SK-N-SH (cell line): ENCODE measurements at regions not wholly inside any gene's neighbourhood (a gene's known extent, or its start where the extent isn't known, plus 50 kb on each side); places are given as distances from the start of the nearest gene placed in this dataset.

Source experiments
- CTCF ChIA-PET: fragments of 300-600, 350-600 bp; formaldehyde crosslinking; extraction: SDS; loops from one replicate; lab custom pipeline; 2021; lab: Yijun Ruan, JAX
- POLR2A ChIA-PET: fragments of 350-600 bp; sonication (Branson Sonifier 250); formaldehyde crosslinking; extraction: SDS; loops from one replicate; lab custom pipeline; 2020; ENCODE audit warnings: antibody characterized with exemption, inconsistent platforms; lab: Yijun Ruan, JAX
- DNase-seq: peaks from one replicate; pipeline ENCODE4 v3.0.0; 2012
- H2AFZ ChIP-seq: fragments of 200-600 bp; sonication (generic); 2 replicates; pipeline ENCODE4 v1.8.1; 2016; ENCODE audit warnings: antibody characterized with exemption, mild to moderate bottlenecking, low read depth
- H3F3A ChIP-seq: fragments of 200-600 bp; sonication (generic); replicated peaks from 2 replicates; pipeline ENCODE3; 2016; ENCODE audit warnings: antibody characterized with exemption, mild to moderate bottlenecking; ENCODE audit not compliant: insufficient read depth
- H3K27ac ChIP-seq, 2 experiments: fragments of 200-500 bp in 1 of 2; fragments of 200-600 bp in 1 of 2; sonication (Bioruptor generic) in 1 of 2; sonication (generic), shearing (Covaris generic) in 1 of 2; 2 replicates each; pipeline versions ENCODE4 v1.5.1 to v1.6.1; 2014 to 2016; ENCODE audit warnings: low read depth in 2 of 2, inconsistent platforms in 1 of 2, low read length in 1 of 2, mild to moderate bottlenecking in 1 of 2, mixed read lengths in 1 of 2
- H3K27me3 ChIP-seq: fragments of 200-600 bp; sonication (generic), shearing (Covaris generic); 2 replicates; pipeline ENCODE4 v1.6.1; 2016; ENCODE audit warnings: mixed run types; ENCODE audit not compliant: insufficient read depth
- H3K36me3 ChIP-seq, 2 experiments: fragments of 200-500 bp in 1 of 2; fragments of 200-600 bp in 1 of 2; sonication (Bioruptor generic) in 1 of 2; sonication (generic) in 1 of 2; replicated peaks in 1 of 2; 2 replicates each; pipeline versions ENCODE3 to v1.5.1; 2014 to 2016; ENCODE audit warnings: low read length in 1 of 2, mild to moderate bottlenecking in 1 of 2; ENCODE audit not compliant: insufficient read depth in 2 of 2, control insufficient read depth in 1 of 2
- H3K4me1 ChIP-seq, 2 experiments: fragments of 200-500 bp in 1 of 2; fragments of 200-600 bp in 1 of 2; sonication (Bioruptor generic) in 1 of 2; sonication (generic), shearing (Covaris generic) in 1 of 2; 2 replicates each; pipeline versions ENCODE4 v1.5.1 to v1.6.1; 2014 to 2016; ENCODE audit warnings: low read depth in 1 of 2, low read length in 1 of 2, mixed run types in 1 of 2; ENCODE audit not compliant: insufficient read depth in 2 of 2, control insufficient read depth in 1 of 2
- H3K4me2 ChIP-seq: fragments of 200-600 bp; sonication (generic), shearing (Covaris generic); 2 replicates; pipeline ENCODE4 v1.6.1; 2017; ENCODE audit warnings: mixed run types
- H3K4me3 ChIP-seq, 2 experiments: fragments of 200-500 bp in 1 of 2; fragments of 200-600 bp in 1 of 2; sonication (Bioruptor generic) in 1 of 2; sonication (generic), shearing (Covaris generic) in 1 of 2; 2 replicates each; pipeline versions ENCODE4 v1.5.1 to v1.8.1; 2014 to 2016; ENCODE audit warnings: low read depth in 2 of 2, inconsistent platforms in 1 of 2, low read length in 1 of 2, mild to moderate bottlenecking in 1 of 2, mixed read lengths in 1 of 2, moderate library complexity in 1 of 2
- H3K79me2 ChIP-seq: fragments of 200-600 bp; sonication (generic); 2 replicates; pipeline ENCODE4 v1.8.1; 2017; ENCODE audit warnings: mild to moderate bottlenecking; ENCODE audit not compliant: insufficient read depth
- H3K9ac ChIP-seq: fragments of 200-600 bp; sonication (generic); 2 replicates; pipeline ENCODE4 v1.6.1; 2017; ENCODE audit warnings: mixed run types
- H3K9me2 ChIP-seq: fragments of 200-600 bp; sonication (generic); 2 replicates; pipeline ENCODE4 v1.6.1; 2017; ENCODE audit warnings: mixed run types
- H3K9me3 ChIP-seq: fragments of 200-600 bp; sonication (generic); 2 replicates; pipeline ENCODE4 v1.6.1; 2017; ENCODE audit warnings: mixed run types, mild to moderate bottlenecking, moderate library complexity
- H4K20me1 ChIP-seq: fragments of 200-600 bp; sonication (generic); 2 replicates; pipeline ENCODE4 v1.6.1; 2017; ENCODE audit warnings: mild to moderate bottlenecking, mixed run types; ENCODE audit not compliant: insufficient read depth
- MEF2A ChIP-seq: IDR thresholded peaks from 2 replicates; pipeline ENCODE4 v1.4.0; 2012; ENCODE audit warnings: low read depth, borderline replicate concordance
- MXI1 ChIP-seq: IDR thresholded peaks from 2 replicates; pipeline ENCODE4 v1.6.1; 2012; ENCODE audit warnings: mild to moderate bottlenecking, low read depth, low read length, improper control_type of control experiment
- NRF1 ChIP-seq: IDR thresholded peaks from 2 replicates; pipeline ENCODE4 v1.6.1; 2012; ENCODE audit warnings: low read depth, mild to moderate bottlenecking, low read length
- SMC3 ChIP-seq: IDR thresholded peaks from 2 replicates; pipeline ENCODE4 v1.6.1; 2012; ENCODE audit warnings: low read depth, low read length, improper control_type of control experiment
- TEAD4 ChIP-seq: IDR thresholded peaks from 2 replicates; pipeline ENCODE4 v1.4.0; 2012; ENCODE audit warnings: mild to moderate bottlenecking, borderline replicate concordance; ENCODE audit not compliant: insufficient read depth
- ZBTB33 ChIP-seq: IDR thresholded peaks from 2 replicates; pipeline ENCODE4 v1.4.0; 2012; ENCODE audit warnings: low read depth, borderline replicate concordance
- WGBS: methylation state at CpG from one replicate; pipeline ENCODE4 v1.1.6; 2017; ENCODE audit warnings: low lambda C conversion rate; 5-methylcytosine and 5-hydroxymethylcytosine counted together
- TF ChIP-seq, protein P1 (sequence below): IDR thresholded peaks from 2 replicates; pipeline ENCODE4 v1.4.0; 2012; ENCODE audit warnings: low read depth

DNA sequence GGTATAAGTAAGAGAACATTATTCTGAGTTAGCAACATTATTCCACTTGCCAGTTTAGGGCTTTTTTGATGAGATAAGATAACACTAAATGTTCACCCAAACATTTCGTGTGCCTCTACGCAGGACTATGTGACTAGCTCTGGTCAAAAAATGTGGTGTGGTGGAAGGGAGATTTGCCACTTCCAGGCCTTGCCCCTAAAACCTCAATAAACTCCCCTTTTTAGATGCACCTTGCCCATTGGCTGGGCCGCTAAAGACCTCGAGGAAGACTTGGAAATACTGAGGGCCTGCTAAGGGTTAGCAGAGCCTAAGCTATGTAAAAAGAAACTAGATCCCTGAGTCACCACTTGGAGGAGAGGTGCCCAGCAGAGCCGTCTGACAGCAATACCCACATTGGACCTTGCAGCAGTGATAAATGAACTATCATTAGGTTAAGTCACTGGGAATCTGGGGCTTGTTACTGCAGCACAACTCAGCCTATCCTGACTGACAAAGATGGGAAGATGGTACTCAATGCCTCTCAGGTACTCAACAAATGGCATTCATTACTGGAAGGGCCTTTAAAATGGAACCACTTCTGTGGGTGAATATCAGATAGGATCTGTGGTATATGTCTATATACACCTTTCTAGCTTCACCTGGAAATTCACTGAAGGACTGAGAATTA, 331.5 kb upstream of the TLE3 start:
- no peaks in the 10 kb centered on the region for H3F3A ChIP-seq
- peaks cover 0 to 31% of the 10 kb centered on the region in 2 experiments; a peak in 2 of 4 replicates for H3K4me1 ChIP-seq
- no peak overlapping the region for H2AFZ ChIP-seq
- no peaks in the 10 kb centered on the region for H4K20me1 ChIP-seq
- H3K27me3 ChIP-seq, result peaks cover 6% of the 10 kb centered on the region; the same call in 1 of the 2 replicates
- TF ChIP-seq ZBTB33 (no peak), NRF1 (no peak)
- H3K4me3 ChIP-seq, result no peak overlapping the region
- WGBS, result 77% methylated on average over 5 of the region's 5 CpGs
- no peaks in the 10 kb centered on the region for H3K79me2 ChIP-seq
- ChIA-PET CTCF (no interaction called here), POLR2A (no interaction called here)
- H3K4me2 ChIP-seq, result no peak overlapping the region
- no peak overlapping the region for H3K27ac ChIP-seq
- no peaks in the 10 kb centered on the region for H3K9me3 ChIP-seq
- H3K9me2 ChIP-seq, result no peaks in the 10 kb centered on the region
- H3K36me3 ChIP-seq, result no peaks in the 10 kb centered on the region
- no peak overlapping the region for H3K9ac ChIP-seq
- no peak for DNase-seq

- H3K9me3 ChIP-seq, result no peaks in the 10 kb centered on the region
- POLR2A ChIA-PET, result no interaction called here
- CTCF ChIA-PET, result no interaction called here
- no peaks in the 10 kb centered on the region for H3K9me2 ChIP-seq
- H2AFZ ChIP-seq, result no peak overlapping the region
- H3K4me3 ChIP-seq, result no peak overlapping the region
- no peak for DNase-seq
- no peak overlapping the region for H3K9ac ChIP-seq
- WGBS, result 74% methylated on average over 3 of the region's 3 CpGs
- no peaks in the 10 kb centered on the region for H3F3A ChIP-seq
- H3K4me2 ChIP-seq, result no peak overlapping the region
- no peaks in the 10 kb centered on the region for H4K20me1 ChIP-seq
- H3K4me1 ChIP-seq, result peaks cover 0 to 23% of the 10 kb centered on the region in 2 experiments; a peak in 2 of 4 replicates
- TF ChIP-seq TEAD4, result no peak
- no peak for TF ChIP-seq SMC3
- no peak for TF ChIP-seq MXI1
- TF ChIP-seq, protein P1, sequence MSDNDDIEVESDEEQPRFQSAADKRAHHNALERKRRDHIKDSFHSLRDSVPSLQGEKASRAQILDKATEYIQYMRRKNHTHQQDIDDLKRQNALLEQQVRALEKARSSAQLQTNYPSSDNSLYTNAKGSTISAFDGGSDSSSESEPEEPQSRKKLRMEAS, result no peak
- no peak for TF ChIP-seq MEF2A
- no peaks in the 10 kb centered on the region for H3K79me2 ChIP-seq
- H3K36me3 ChIP-seq, result no peaks in the 10 kb centered on the region
- peaks cover 6% of the 10 kb centered on the region; the same call in 1 of the 2 replicates for H3K27me3 ChIP-seq
- no peak overlapping the region for H3K27ac ChIP-seq
These were observed 330.6 kb upstream of the TLE3 start for GRCh38 chr15:70428211-70428822.
